HCT116 (cell line): ENCODE measurements at regions not wholly inside any gene's neighbourhood (a gene's known extent, or its start where the extent isn't known, plus 50 kb on each side); places are given as distances from the start of the nearest gene placed in this dataset.

Experiments used
- ATAC-seq: fragments of 200-7000 bp; cut with Tn5 transposase; 2 replicates; pipeline ENCODE4 v1.9.1; 2020; ENCODE audit warnings: mild to moderate bottlenecking, moderate library complexity
- BruUV-seq: library from RNA; stranded (reverse); fragments of 400-500 nt; replicated peaks from 2 replicates; lab custom pipeline; 2021; lab: Mats Ljungman, UMichigan
- CTCF ChIA-PET: fragments of 300-600 bp; sonication (Branson Sonifier 250); formaldehyde crosslinking; loops from one replicate; lab custom pipeline; 2021; ENCODE audit warnings: antibody characterized with exemption; lab: Charles Lee
- POLR2A ChIA-PET: fragments of 300-600, 350-600 bp; sonication (Branson Sonifier 250); formaldehyde crosslinking; loops from one replicate; lab custom pipeline; 2021; ENCODE audit warnings: antibody characterized with exemption; lab: Charles Lee
- RAD21 ChIA-PET, 2 experiments: fragments of 300-600 bp; sonication (Branson Sonifier 250); formaldehyde crosslinking; loops; one replicate each; lab custom pipeline; 2023; ENCODE audit warnings: low total read pairs in 2 of 2; ENCODE audit not compliant: uncharacterized antibody in 2 of 2, unreplicated experiment in 2 of 2, low non-redundant PET in 1 of 2; lab: Charles Lee
- DNase-seq: peaks from one replicate; pipeline ENCODE4 v3.0.0-alpha.2; 2010; ENCODE audit warnings: low read depth, low spot score
- H2AFZ ChIP-seq: fragments of 200-600 bp; shearing (Covaris generic), sonication (generic); 2 replicates; pipeline ENCODE4 v1.6.1; 2017; ENCODE audit warnings: low read depth, mixed run types, mixed read lengths, antibody characterized with exemption, low read length; ENCODE audit not compliant: poor library complexity, severe bottlenecking
- H3K27ac ChIP-seq: 2 replicates; pipeline ENCODE4 v1.5.1; 2012; ENCODE audit warnings: low read depth, low read length
- H3K27me3 ChIP-seq: fragments of 200-600 bp; sonication (generic); 2 replicates; pipeline ENCODE4 v1.6.1; 2016; ENCODE audit warnings: mixed run types, low read length, mixed read lengths; ENCODE audit not compliant: insufficient read depth
- H3K36me3 ChIP-seq, 2 experiments: fragments of 200-500 bp in 1 of 2; fragments of 200-600 bp in 1 of 2; sonication (Bioruptor generic) in 1 of 2; sonication (generic) in 1 of 2; 2 replicates each; pipeline versions ENCODE4 v1.5.1 to v1.6.1; 2014 to 2016; ENCODE audit warnings: low read length in 2 of 2, inconsistent platforms in 1 of 2, mixed read lengths in 1 of 2, mixed run types in 1 of 2; ENCODE audit not compliant: insufficient read depth in 2 of 2, control insufficient read depth in 1 of 2
- H3K4me1 ChIP-seq, 2 experiments: fragments of 200-600 bp in 1 of 2; sonication (generic) in 1 of 2; 2 replicates each; pipeline versions ENCODE4 v1.5.1 to v1.6.1; 2012 to 2017; ENCODE audit warnings: low read length in 2 of 2, inconsistent platforms in 1 of 2, mild to moderate bottlenecking in 1 of 2, mixed read lengths in 1 of 2, mixed run types in 1 of 2, moderate library complexity in 1 of 2; ENCODE audit not compliant: insufficient read depth in 2 of 2, control insufficient read depth in 1 of 2
- H3K4me2 ChIP-seq: fragments of 200-600 bp; sonication (generic); 2 replicates; pipeline ENCODE4 v1.6.1; 2017; ENCODE audit warnings: mixed run types, low read length, mixed read lengths
- H3K4me3 ChIP-seq, 2 experiments: fragments of 200-600 bp in 1 of 2; sonication (generic) in 1 of 2; replicated peaks in 1 of 2; 2 replicates each; pipeline ENCODE4 v1.5.1; 2011 to 2016; ENCODE audit warnings: low read length in 2 of 2, control low read depth in 1 of 2, low read depth in 1 of 2, mild to moderate bottlenecking in 1 of 2, mixed read lengths in 1 of 2, mixed run types in 1 of 2
- H3K79me2 ChIP-seq: fragments of 200-600 bp; sonication (generic); 2 replicates; pipeline ENCODE4 v1.6.1; 2017; ENCODE audit warnings: mild to moderate bottlenecking, mixed run types, low read length, moderate library complexity, mixed read lengths; ENCODE audit not compliant: insufficient read depth
- H3K9ac ChIP-seq: fragments of 200-600 bp; sonication (generic); 2 replicates; pipeline ENCODE4 v1.6.1; 2016; ENCODE audit warnings: low read length, mixed read lengths
- H3K9me2 ChIP-seq: fragments of 200-600 bp; sonication (generic), shearing (Covaris generic); 2 replicates; pipeline ENCODE4 v1.6.1; 2017; ENCODE audit warnings: mixed run types, mild to moderate bottlenecking, moderate library complexity; ENCODE audit not compliant: insufficient read depth
- H3K9me3 ChIP-seq, 2 experiments: fragments of 200-500 bp in 1 of 2; fragments of 200-600 bp in 1 of 2; sonication (Bioruptor generic) in 1 of 2; sonication (generic) in 1 of 2; 2 replicates each; pipeline ENCODE4 v1.6.1; 2014 to 2017; ENCODE audit warnings: low read length in 2 of 2, mixed read lengths in 2 of 2, inconsistent platforms in 1 of 2, low read depth in 1 of 2, mild to moderate bottlenecking in 1 of 2, mixed run types in 1 of 2, moderate library complexity in 1 of 2; ENCODE audit not compliant: control insufficient read depth in 1 of 2, insufficient read depth in 1 of 2
- H4K20me1 ChIP-seq: fragments of 200-600 bp; sonication (generic), shearing (Covaris generic); 2 replicates; pipeline ENCODE4 v1.6.1; 2017; ENCODE audit warnings: mixed run types, mild to moderate bottlenecking, moderate library complexity; ENCODE audit not compliant: insufficient read depth
- CBX3 ChIP-seq: IDR thresholded peaks from 2 replicates; pipeline ENCODE4 v1.6.1; 2012; ENCODE audit warnings: low read depth
- CTCF ChIP-seq, 3 experiments: fragments of 200-600 bp in 1 of 3; sonication (generic) in 1 of 3; IDR thresholded peaks in 2 of 3; conservative IDR thresholded peaks in 1 of 3; 2 replicates each; pipeline ENCODE4 v1.5.1; 2012 to 2017; ENCODE audit warnings: low read depth in 2 of 3, low read length in 2 of 3, antibody characterized with exemption in 1 of 3, borderline replicate concordance in 1 of 3, control low read depth in 1 of 3, mild to moderate bottlenecking in 1 of 3, mixed read lengths in 1 of 3, mixed run types in 1 of 3, moderate library complexity in 1 of 3; ENCODE audit not compliant: insufficient read depth in 1 of 3
- ELF1 ChIP-seq: IDR thresholded peaks from 2 replicates; pipeline ENCODE4 v1.6.1; 2012; ENCODE audit warnings: low read depth, borderline replicate concordance
- EZH2 ChIP-seq: fragments of 200-600 bp; sonication (generic); IDR thresholded peaks from 2 replicates; pipeline ENCODE4 v1.6.1; 2017; ENCODE audit warnings: antibody characterized with exemption, mixed run types
- EZH2phosphoT487 ChIP-seq: fragments of 200-600 bp; IDR thresholded peaks from 2 replicates; pipeline ENCODE4 v1.6.1; 2018; ENCODE audit warnings: antibody characterized with exemption, borderline replicate concordance
- FOSL1 ChIP-seq: IDR thresholded peaks from 2 replicates; pipeline ENCODE4 v1.6.1; 2012; ENCODE audit warnings: low read depth
- MAX ChIP-seq: IDR thresholded peaks from 2 replicates; pipeline ENCODE4 v1.6.1; 2012
- POLR2A ChIP-seq: IDR thresholded peaks from 2 replicates; pipeline ENCODE4 v1.7.0; 2011; ENCODE audit warnings: borderline replicate concordance; ENCODE audit not compliant: insufficient read depth, insufficient read length; ENCODE audit errors: extremely low read depth
- REST ChIP-seq: IDR thresholded peaks from 2 replicates; pipeline ENCODE4 v1.6.1; 2012; ENCODE audit warnings: low read depth
- SRF ChIP-seq: IDR thresholded peaks from 2 replicates; pipeline ENCODE4 v1.6.1; 2012; ENCODE audit warnings: low read depth
- TCF7L2 ChIP-seq: IDR thresholded peaks from 2 replicates; pipeline ENCODE4 v1.7.0; 2011; ENCODE audit warnings: borderline replicate concordance, inconsistent platforms; ENCODE audit not compliant: insufficient read depth, insufficient read length; ENCODE audit errors: extremely low read depth
- YY1 ChIP-seq: IDR thresholded peaks from 2 replicates; pipeline ENCODE4 v1.6.1; 2011; ENCODE audit warnings: low read length, low read depth, moderate library complexity, mild to moderate bottlenecking; ENCODE audit not compliant: insufficient replicate concordance; ENCODE audit errors: extremely low read depth
- ZBTB33 ChIP-seq: IDR thresholded peaks from 2 replicates; pipeline ENCODE4 v1.6.1; 2011; ENCODE audit warnings: mild to moderate bottlenecking, low read length, moderate library complexity; ENCODE audit not compliant: insufficient replicate concordance; ENCODE audit errors: extremely low read depth
- intact Hi-C: fragments of 100-400 bp; cut with micrococcal nuclease; formaldehyde crosslinking; loops from 2 replicates; pipeline ENCODE4 v1.10.0; 2022

- H3K36me3 ChIP-seq: no peaks in the 10 kb centered on the region
- ATAC-seq (no peak), DNase-seq (no peak)
- H3K27me3 ChIP-seq: no peaks in the 10 kb centered on the region
- H3K9ac ChIP-seq: no peak overlapping the region
- H3K9me3 ChIP-seq: no peaks in the 10 kb centered on the region
- H2AFZ ChIP-seq: no peak overlapping the region
- no peak for TF ChIP-seq YY1
- no peak for TF ChIP-seq ELF1
- no peak for TF ChIP-seq TCF7L2
- TF ChIP-seq CBX3: no peak
- ChIA-PET RAD21 (no interaction called here), POLR2A (no interaction called here), CTCF (no interaction called here)
- H3K79me2 ChIP-seq: no peaks in the 10 kb centered on the region
- intact Hi-C loops: no loop called here
- no peak overlapping the region for H3K4me3 ChIP-seq
- no peaks in the 10 kb centered on the region for H4K20me1 ChIP-seq
- no TSS peak for BruUV-seq
- no peak overlapping the region for H3K27ac ChIP-seq
- H3K4me2 ChIP-seq: no peak overlapping the region
- H3K4me1 ChIP-seq: peaks cover 20 to 26% of the 10 kb centered on the region in 2 experiments
- no peaks in the 10 kb centered on the region for H3K9me2 ChIP-seq
These were observed 70.7 kb downstream of the CRPPA start for GRCh38 chr7:16350634-16351033.

GRCh38 chr7:16348251-16348650 is 73.1 kb downstream of the CRPPA start:
- H3K4me3 ChIP-seq: no peak overlapping the region
- peaks cover 23 to 28% of the 10 kb centered on the region in 2 experiments for H3K4me1 ChIP-seq
- H3K79me2 ChIP-seq: no peaks in the 10 kb centered on the region
- no peak overlapping the region for H3K9ac ChIP-seq
- H3K27me3 ChIP-seq: no peaks in the 10 kb centered on the region
- CTCF ChIA-PET: no interaction called here
- intact Hi-C loops: no loop called here
- no peak for DNase-seq
- no peaks in the 10 kb centered on the region for H3K36me3 ChIP-seq
- H4K20me1 ChIP-seq: no peaks in the 10 kb centered on the region
- POLR2A ChIA-PET: no interaction called here
- no TSS peak for BruUV-seq
- H2AFZ ChIP-seq: no peak overlapping the region
- RAD21 ChIA-PET: no interaction called here
- no peak overlapping the region for H3K4me2 ChIP-seq
- no peak overlapping the region for H3K27ac ChIP-seq
- H3K9me2 ChIP-seq: no peaks in the 10 kb centered on the region
- peaks cover 4 to 8% of the 10 kb centered on the region in 2 experiments; a peak in 2 of 4 replicates for H3K9me3 ChIP-seq
- no peak for ATAC-seq
- TF ChIP-seq MAX (no peak), EZH2 (no peak), ZBTB33 (no peak), POLR2A (no peak), FOSL1 (no peak), EZH2phosphoT487 (no peak), CBX3 (no peak), REST (no peak), CTCF (IDR thresholded peaks at IDR 0.05 in 2 of 3, conservative IDR thresholded peaks at IDR 0.05 in 1 of 3; ENCODE audit: borderline replicate concordance in 1 of 3, insufficient read depth in 1 of 3, low read depth in 2 of 3, low read length in 2 of 3) (no peak), SRF (no peak)
